ENCODE measurements at regions not wholly inside any gene's neighbourhood (a gene's known extent, or its start where the extent isn't known, plus 50 kb on each side); places are given as distances from the start of the nearest gene placed in this dataset.

- ATAC-seq, result no peak
- H3K27me3 ChIP-seq (ENCODE audit: insufficient read depth), result no peaks in the 10 kb centered on the region
- H3K4me1 ChIP-seq (ENCODE audit: insufficient read depth), result no peaks in the 10 kb centered on the region
- no peaks in the 10 kb centered on the region for H3K36me3 ChIP-seq (ENCODE audit: insufficient read depth)
- no peak overlapping the region for H2AFZ ChIP-seq
- DNase-seq (ENCODE audit: low spot score), result no peak
- H3K9me3 Mint-ChIP-seq, result no peaks in the 10 kb centered on the region
- H3K4me1 Mint-ChIP-seq, result peaks cover 10% of the 10 kb centered on the region
- TF ChIP-seq STAT1 (IDR thresholded peaks at IDR 0.05; ENCODE audit: unreplicated experiment), result no peak
- TF ChIP-seq EZH2 (IDR thresholded peaks at IDR 0.05; ENCODE audit: low read depth, unreplicated experiment), result no peak
- TF ChIP-seq ZNF114 (CRISPR knock-in tag; IDR thresholded peaks at IDR 0.05), result no peak
- no peak for TF ChIP-seq CREB1 (CRISPR knock-in tag; IDR thresholded peaks at IDR 0.05; ENCODE audit: low read depth)
- TF ChIP-seq ZNF331 (CRISPR knock-in tag; IDR thresholded peaks at IDR 0.05; ENCODE audit: low read depth), result no peak
- TF ChIP-seq NANOG (IDR thresholded peaks at IDR 0.05; ENCODE audit: borderline replicate concordance), result no peak
- no peak for TF ChIP-seq ZNF462 (CRISPR knock-in tag; IDR thresholded peaks at IDR 0.05)
- TF ChIP-seq POLR2AphosphoS5 (IDR thresholded peaks at IDR 0.05; ENCODE audit: low read depth), result no peak
- no peak for TF ChIP-seq ETS1 (IDR thresholded peaks at IDR 0.05)
- no peak for TF ChIP-seq JUNB (IDR thresholded peaks at IDR 0.05; ENCODE audit: unreplicated experiment)
- TF ChIP-seq REST (IDR thresholded peaks at IDR 0.05; ENCODE audit: unreplicated experiment), result no peak
- no peak for TF ChIP-seq EZH2phosphoT487 (IDR thresholded peaks at IDR 0.05; ENCODE audit: unreplicated experiment)
- no peak for TF ChIP-seq CTCF (conservative IDR thresholded peaks at IDR 0.05; ENCODE audit: low read depth in 2 of 2)
- peaks cover 9% of the 10 kb centered on the region for H3K27me3 Mint-ChIP-seq (ENCODE audit: insufficient read depth, low read depth, poor library complexity)
- no peak overlapping the region for H3K4me2 ChIP-seq
- H3K79me2 ChIP-seq (replicated peaks; ENCODE audit: insufficient read depth), result no peaks in the 10 kb centered on the region
- H3K36me3 Mint-ChIP-seq (ENCODE audit: low read depth), result no peaks in the 10 kb centered on the region
- H3K27ac ChIP-seq (ENCODE audit: low read depth), result no peak overlapping the region
- no peaks in the 10 kb centered on the region for H4K20me1 ChIP-seq (replicated peaks; ENCODE audit: insufficient read depth)
- H3K4me3 Mint-ChIP-seq, result no peak overlapping the region
- H3K4me3 ChIP-seq, result no peak overlapping the region
- H3K27ac Mint-ChIP-seq, result no peak overlapping the region
- H3K9me2 ChIP-seq (ENCODE audit: insufficient read depth), result no peaks in the 10 kb centered on the region
- no peaks in the 10 kb centered on the region for H3F3A ChIP-seq (replicated peaks; ENCODE audit: low read depth)
These were observed 193.5 kb downstream of the INHBB start for GRCh38 chr2:120539424-120539936.
